Epithelial cell of proximal tubule (primary cell): ENCODE measurements at regions not wholly inside any gene's neighbourhood (a gene's known extent, or its start where the extent isn't known, plus 50 kb on each side); places are given as distances from the start of the nearest gene placed in this dataset.

Source experiments
- DNase-seq: peaks from one replicate; pipeline ENCODE4 v3.0.0-alpha.2; 2011; ENCODE audit warnings: low read depth
- H3K4me3 ChIP-seq: 2 replicates; pipeline ENCODE4 v1.5.1; 2011; ENCODE audit warnings: low read depth, mild to moderate bottlenecking, low read length
- CTCF ChIP-seq: conservative IDR thresholded peaks from 2 replicates; pipeline ENCODE4 v1.5.1; 2012; ENCODE audit warnings: low read depth, mild to moderate bottlenecking, low read length

GRCh38 chr13:34152996-34153395, 335.0 kb downstream of the RFC3 start:
- TF ChIP-seq CTCF = no peak
- DNase-seq = no peak
- H3K4me3 ChIP-seq = no peak overlapping the region

- H3K4me3 ChIP-seq = no peak overlapping the region
- no peak for DNase-seq
- no peak for TF ChIP-seq CTCF
Observed at GRCh38 chr13:34153428-34154180, 335.7 kb downstream of the RFC3 start.

- no peak overlapping the region for H3K4me3 ChIP-seq
- TF ChIP-seq CTCF = no peak
- DNase-seq = no peak
Observed at GRCh38 chr13:34155931-34156607, 338.1 kb downstream of the RFC3 start.

- no peak for TF ChIP-seq CTCF
- no peak overlapping the region for H3K4me3 ChIP-seq
- DNase-seq = peak; percentile 76
Observed at GRCh38 chr13:34156841-34157365, 339.0 kb downstream of the RFC3 start.

GRCh38 chr13:34159946-34160345, 342.0 kb downstream of the RFC3 start:
- no peak for TF ChIP-seq CTCF

GRCh38 chr13:34161931-34162543, 344.1 kb downstream of the RFC3 start:
- peak; percentile 46 for DNase-seq
- TF ChIP-seq CTCF = no peak

More at GRCh38 chr13:34159946-34160345, 342.0 kb downstream of the RFC3 start:
- no peak for DNase-seq
- H3K4me3 ChIP-seq = no peak overlapping the region

More at GRCh38 chr13:34161931-34162543, 344.1 kb downstream of the RFC3 start:
- H3K4me3 ChIP-seq = no peak overlapping the region
